ENCODE measurements at regions not wholly inside any gene's neighbourhood (a gene's known extent, or its start where the extent isn't known, plus 50 kb on each side); places are given as distances from the start of the nearest gene placed in this dataset.
A peak's percentile ranks its signal among the peaks of the same experiment; 100 is the strongest.

DNA sequence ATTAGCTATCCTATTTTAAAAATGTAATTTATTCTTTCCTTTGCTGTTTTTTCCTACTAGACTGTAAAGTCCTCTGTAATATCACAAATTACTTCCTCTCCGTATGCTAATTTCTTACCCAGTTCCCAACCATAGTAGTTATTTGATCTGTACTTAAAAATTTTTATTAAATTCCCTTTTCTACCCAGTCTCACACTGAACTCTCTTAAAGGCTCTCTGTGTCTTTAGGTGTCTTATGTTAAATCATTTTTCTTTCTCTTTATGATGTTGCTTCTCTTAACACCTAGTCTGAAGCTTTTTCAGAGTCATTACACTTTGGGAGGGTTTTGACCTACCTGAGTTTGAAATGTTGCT, 378.6 kb downstream of the NSUN3 start (continued):
- TF ChIP-seq, protein P1, sequence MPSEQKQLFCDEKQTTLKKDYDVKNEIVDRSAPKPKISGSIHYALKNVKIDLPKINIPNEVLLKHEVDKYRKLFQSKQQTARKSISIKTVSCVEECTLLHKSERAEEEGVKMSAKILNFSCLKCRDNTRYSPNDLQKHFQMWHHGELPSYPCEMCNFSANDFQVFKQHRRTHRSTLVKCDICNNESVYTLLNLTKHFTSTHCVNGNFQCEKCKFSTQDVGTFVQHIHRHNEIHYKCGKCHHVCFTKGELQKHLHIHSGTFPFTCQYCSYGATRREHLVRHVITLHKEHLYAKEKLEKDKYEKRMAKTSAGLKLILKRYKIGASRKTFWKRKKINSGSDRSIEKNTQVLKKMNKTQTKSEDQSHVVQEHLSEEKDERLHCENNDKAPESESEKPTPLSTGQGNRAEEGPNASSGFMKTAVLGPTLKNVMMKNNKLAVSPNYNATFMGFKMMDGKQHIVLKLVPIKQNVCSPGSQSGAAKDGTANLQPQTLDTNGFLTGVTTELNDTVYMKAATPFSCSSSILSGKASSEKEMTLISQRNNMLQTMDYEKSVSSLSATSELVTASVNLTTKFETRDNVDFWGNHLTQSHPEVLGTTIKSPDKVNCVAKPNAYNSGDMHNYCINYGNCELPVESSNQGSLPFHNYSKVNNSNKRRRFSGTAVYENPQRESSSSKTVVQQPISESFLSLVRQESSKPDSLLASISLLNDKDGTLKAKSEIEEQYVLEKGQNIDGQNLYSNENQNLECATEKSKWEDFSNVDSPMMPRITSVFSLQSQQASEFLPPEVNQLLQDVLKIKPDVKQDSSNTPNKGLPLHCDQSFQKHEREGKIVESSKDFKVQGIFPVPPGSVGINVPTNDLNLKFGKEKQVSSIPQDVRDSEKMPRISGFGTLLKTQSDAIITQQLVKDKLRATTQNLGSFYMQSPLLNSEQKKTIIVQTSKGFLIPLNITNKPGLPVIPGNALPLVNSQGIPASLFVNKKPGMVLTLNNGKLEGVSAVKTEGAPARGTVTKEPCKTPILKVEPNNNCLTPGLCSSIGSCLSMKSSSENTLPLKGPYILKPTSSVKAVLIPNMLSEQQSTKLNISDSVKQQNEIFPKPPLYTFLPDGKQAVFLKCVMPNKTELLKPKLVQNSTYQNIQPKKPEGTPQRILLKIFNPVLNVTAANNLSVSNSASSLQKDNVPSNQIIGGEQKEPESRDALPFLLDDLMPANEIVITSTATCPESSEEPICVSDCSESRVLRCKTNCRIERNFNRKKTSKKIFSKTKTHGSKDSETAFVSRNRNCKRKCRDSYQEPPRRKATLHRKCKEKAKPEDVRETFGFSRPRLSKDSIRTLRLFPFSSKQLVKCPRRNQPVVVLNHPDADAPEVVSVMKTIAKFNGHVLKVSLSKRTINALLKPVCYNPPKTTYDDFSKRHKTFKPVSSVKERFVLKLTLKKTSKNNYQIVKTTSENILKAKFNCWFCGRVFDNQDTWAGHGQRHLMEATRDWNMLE (tag by site-specific recombination; conservative IDR thresholded peaks at IDR 0.05; ENCODE audit: low read depth) = no peak
- TF ChIP-seq, protein P2, sequence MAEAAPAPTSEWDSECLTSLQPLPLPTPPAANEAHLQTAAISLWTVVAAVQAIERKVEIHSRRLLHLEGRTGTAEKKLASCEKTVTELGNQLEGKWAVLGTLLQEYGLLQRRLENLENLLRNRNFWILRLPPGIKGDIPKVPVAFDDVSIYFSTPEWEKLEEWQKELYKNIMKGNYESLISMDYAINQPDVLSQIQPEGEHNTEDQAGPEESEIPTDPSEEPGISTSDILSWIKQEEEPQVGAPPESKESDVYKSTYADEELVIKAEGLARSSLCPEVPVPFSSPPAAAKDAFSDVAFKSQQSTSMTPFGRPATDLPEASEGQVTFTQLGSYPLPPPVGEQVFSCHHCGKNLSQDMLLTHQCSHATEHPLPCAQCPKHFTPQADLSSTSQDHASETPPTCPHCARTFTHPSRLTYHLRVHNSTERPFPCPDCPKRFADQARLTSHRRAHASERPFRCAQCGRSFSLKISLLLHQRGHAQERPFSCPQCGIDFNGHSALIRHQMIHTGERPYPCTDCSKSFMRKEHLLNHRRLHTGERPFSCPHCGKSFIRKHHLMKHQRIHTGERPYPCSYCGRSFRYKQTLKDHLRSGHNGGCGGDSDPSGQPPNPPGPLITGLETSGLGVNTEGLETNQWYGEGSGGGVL (tag by site-specific recombination; IDR thresholded peaks at IDR 0.05) = no peak

DNA sequence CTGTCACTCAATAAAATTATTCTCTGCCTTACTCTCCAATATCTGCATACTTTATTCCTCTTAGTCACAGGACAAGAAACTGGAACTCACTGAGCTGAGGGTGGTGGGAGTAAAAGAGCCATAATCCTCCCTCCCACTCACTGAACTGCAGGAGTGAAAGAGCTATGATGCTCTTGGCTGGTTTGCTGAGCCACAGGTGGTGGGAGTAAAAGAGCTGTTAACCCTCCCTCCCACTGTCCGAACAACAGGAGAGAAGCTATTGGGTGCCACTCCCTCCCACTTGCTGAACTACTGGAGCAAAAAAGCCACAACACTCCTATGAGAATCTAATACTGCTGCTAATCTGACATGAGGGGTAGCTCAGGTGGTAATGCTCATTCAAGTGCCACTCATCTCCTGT, 391.0 kb downstream of the NSUN3 start:
- TF ChIP-seq, protein P3, sequence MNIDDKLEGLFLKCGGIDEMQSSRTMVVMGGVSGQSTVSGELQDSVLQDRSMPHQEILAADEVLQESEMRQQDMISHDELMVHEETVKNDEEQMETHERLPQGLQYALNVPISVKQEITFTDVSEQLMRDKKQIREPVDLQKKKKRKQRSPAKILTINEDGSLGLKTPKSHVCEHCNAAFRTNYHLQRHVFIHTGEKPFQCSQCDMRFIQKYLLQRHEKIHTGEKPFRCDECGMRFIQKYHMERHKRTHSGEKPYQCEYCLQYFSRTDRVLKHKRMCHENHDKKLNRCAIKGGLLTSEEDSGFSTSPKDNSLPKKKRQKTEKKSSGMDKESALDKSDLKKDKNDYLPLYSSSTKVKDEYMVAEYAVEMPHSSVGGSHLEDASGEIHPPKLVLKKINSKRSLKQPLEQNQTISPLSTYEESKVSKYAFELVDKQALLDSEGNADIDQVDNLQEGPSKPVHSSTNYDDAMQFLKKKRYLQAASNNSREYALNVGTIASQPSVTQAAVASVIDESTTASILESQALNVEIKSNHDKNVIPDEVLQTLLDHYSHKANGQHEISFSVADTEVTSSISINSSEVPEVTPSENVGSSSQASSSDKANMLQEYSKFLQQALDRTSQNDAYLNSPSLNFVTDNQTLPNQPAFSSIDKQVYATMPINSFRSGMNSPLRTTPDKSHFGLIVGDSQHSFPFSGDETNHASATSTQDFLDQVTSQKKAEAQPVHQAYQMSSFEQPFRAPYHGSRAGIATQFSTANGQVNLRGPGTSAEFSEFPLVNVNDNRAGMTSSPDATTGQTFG (tag by site-specific recombination; IDR thresholded peaks at IDR 0.05; ENCODE audit: borderline replicate concordance) = no peak
- TF ChIP-seq ZFHX2 (tag by site-specific recombination; conservative IDR thresholded peaks at IDR 0.05) = peak; percentile 94
- TF ChIP-seq ZNF629 (tag by site-specific recombination; IDR thresholded peaks at IDR 0.05) = no peak
- TF ChIP-seq ZIC2 (tag by site-specific recombination; IDR thresholded peaks at IDR 0.05) = peak; percentile 69
- TF ChIP-seq EGR2 (tag by site-specific recombination; IDR thresholded peaks at IDR 0.05; ENCODE audit: low read depth) = peak; percentile 91
- no peaks in the 10 kb centered on the region for H3K36me3 ChIP-seq (ENCODE audit: control insufficient read depth in 2 of 2, insufficient read depth in 1 of 2, low read length in 2 of 2)
- POLR2A ChIA-PET = no interaction called here
- H3K27ac ChIP-seq (ENCODE audit: extremely low read depth, low read depth, low read length) = no peak overlapping the region
- CTCF ChIA-PET = no interaction called here
- H3K4me3 ChIP-seq (ENCODE audit: low read depth, low read length) = no peak overlapping the region
- no peaks in the 10 kb centered on the region for H3K4me1 ChIP-seq (ENCODE audit: control insufficient read depth, insufficient read depth, low read length)
- no peaks in the 10 kb centered on the region for H3K9me3 ChIP-seq (ENCODE audit: control insufficient read depth, insufficient read depth, low read depth, low read length)

DNA sequence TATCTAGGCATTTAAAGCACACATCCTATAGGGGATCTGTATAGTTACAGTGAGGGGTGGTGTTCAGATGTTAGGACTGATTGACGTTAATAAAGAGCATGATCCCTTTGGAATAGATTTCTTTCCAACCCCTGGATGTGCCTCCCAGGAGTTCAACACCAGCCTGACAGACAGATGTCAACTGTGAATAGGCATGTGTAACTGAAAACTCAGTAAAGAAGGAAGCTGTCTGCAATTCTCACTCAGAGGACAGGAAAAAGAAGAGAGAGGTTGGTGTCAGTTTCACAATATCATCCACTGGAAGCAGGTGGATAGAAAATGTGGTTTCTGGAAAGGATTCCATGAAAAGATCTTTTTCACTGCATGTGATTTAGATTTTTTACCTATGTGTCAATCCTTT, 396.3 kb downstream of the NSUN3 start:
- ChIA-PET POLR2A (no interaction called here), CTCF (interaction anchor here (0.6 to 0.7 kb wide), 2 partner anchors 51 to 649 kb away, joined by 3 read pairs; no protein-coding TSS in a partner anchor)
- Histone ChIP-seq H3K36me3 (ENCODE audit: control insufficient read depth in 2 of 2, insufficient read depth in 1 of 2, low read length in 2 of 2) (no peaks in the 10 kb centered on the region), H3K4me3 (ENCODE audit: low read depth, low read length) (no peak overlapping the region), H3K9me3 (ENCODE audit: control insufficient read depth, insufficient read depth, low read depth, low read length) (no peaks in the 10 kb centered on the region), H3K27ac (ENCODE audit: extremely low read depth, low read depth, low read length) (no peak overlapping the region), H3K4me1 (ENCODE audit: control insufficient read depth, insufficient read depth, low read length) (no peaks in the 10 kb centered on the region)
- TF ChIP-seq, protein P4, sequence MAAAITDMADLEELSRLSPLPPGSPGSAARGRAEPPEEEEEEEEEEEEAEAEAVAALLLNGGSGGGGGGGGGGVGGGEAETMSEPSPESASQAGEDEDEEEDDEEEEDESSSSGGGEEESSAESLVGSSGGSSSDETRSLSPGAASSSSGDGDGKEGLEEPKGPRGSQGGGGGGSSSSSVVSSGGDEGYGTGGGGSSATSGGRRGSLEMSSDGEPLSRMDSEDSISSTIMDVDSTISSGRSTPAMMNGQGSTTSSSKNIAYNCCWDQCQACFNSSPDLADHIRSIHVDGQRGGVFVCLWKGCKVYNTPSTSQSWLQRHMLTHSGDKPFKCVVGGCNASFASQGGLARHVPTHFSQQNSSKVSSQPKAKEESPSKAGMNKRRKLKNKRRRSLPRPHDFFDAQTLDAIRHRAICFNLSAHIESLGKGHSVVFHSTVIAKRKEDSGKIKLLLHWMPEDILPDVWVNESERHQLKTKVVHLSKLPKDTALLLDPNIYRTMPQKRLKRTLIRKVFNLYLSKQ (tag by site-specific recombination; IDR thresholded peaks at IDR 0.05; ENCODE audit: borderline replicate concordance) = no peak

DNA sequence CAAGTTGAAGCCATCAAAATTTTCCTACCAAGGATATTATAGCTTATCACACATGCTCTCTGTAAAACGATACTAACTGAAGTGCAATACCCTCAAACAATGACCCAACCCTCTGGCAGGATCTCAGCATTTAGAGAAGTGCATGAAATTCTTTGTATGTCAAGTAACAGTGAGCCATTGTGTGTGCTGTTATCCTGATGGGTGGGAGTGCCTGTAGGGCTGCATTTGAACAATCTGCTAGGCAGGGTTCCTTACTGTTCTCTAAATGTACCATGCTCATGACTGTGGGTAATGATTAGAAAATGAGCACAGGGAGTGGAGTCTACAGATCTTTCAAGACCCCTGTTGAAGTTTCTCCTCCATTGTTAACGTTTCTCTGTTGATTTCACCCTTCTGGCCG, 398.1 kb downstream of the NSUN3 start:
- POLR2A ChIA-PET = no interaction called here
- CTCF ChIA-PET = no interaction called here
- TF ChIP-seq, protein P5, sequence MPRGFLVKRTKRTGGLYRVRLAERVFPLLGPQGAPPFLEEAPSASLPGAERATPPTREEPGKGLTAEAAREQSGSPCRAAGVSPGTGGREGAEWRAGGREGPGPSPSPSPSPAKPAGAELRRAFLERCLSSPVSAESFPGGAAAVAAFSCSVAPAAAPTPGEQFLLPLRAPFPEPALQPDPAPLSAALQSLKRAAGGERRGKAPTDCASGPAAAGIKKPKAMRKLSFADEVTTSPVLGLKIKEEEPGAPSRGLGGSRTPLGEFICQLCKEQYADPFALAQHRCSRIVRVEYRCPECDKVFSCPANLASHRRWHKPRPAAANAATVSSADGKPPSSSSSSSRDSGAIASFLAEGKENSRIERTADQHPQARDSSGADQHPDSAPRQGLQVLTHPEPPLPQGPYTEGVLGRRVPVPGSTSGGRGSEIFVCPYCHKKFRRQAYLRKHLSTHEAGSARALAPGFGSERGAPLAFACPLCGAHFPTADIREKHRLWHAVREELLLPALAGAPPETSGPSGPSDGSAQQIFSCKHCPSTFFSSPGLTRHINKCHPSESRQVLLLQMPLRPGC (tag by site-specific recombination; IDR thresholded peaks at IDR 0.05) = no peak
- TF ChIP-seq GLIS1 (tag by site-specific recombination; IDR thresholded peaks at IDR 0.05) (no peak), ZNF791 (tag by site-specific recombination; IDR thresholded peaks at IDR 0.05) (no peak), MEIS1 (CRISPR knock-in tag; IDR thresholded peaks at IDR 0.05; ENCODE audit: borderline replicate concordance) (no peak)
- TF ChIP-seq, protein P6, sequence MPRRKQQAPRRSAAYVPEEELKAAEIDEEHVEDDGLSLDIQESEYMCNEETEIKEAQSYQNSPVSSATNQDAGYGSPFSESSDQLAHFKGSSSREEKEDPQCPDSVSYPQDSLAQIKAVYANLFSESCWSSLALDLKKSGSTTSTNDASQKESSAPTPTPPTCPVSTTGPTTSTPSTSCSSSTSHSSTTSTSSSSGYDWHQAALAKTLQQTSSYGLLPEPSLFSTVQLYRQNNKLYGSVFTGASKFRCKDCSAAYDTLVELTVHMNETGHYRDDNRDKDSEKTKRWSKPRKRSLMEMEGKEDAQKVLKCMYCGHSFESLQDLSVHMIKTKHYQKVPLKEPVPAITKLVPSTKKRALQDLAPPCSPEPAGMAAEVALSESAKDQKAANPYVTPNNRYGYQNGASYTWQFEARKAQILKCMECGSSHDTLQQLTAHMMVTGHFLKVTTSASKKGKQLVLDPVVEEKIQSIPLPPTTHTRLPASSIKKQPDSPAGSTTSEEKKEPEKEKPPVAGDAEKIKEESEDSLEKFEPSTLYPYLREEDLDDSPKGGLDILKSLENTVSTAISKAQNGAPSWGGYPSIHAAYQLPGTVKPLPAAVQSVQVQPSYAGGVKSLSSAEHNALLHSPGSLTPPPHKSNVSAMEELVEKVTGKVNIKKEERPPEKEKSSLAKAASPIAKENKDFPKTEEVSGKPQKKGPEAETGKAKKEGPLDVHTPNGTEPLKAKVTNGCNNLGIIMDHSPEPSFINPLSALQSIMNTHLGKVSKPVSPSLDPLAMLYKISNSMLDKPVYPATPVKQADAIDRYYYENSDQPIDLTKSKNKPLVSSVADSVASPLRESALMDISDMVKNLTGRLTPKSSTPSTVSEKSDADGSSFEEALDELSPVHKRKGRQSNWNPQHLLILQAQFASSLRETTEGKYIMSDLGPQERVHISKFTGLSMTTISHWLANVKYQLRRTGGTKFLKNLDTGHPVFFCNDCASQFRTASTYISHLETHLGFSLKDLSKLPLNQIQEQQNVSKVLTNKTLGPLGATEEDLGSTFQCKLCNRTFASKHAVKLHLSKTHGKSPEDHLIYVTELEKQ (tag by site-specific recombination; IDR thresholded peaks at IDR 0.05; ENCODE audit: borderline replicate concordance) = no peak

More for the DNA sequence above, 398.1 kb downstream of the NSUN3 start:
- no peak overlapping the region for H3K27ac ChIP-seq (ENCODE audit: extremely low read depth, low read depth, low read length)
- H3K36me3 ChIP-seq (ENCODE audit: control insufficient read depth in 2 of 2, insufficient read depth in 1 of 2, low read length in 2 of 2) = no peaks in the 10 kb centered on the region
- no peaks in the 10 kb centered on the region for H3K9me3 ChIP-seq (ENCODE audit: control insufficient read depth, insufficient read depth, low read depth, low read length)
- H3K4me3 ChIP-seq (ENCODE audit: low read depth, low read length) = no peak overlapping the region
- no peaks in the 10 kb centered on the region for H3K4me1 ChIP-seq (ENCODE audit: control insufficient read depth, insufficient read depth, low read length)

Measured in HEK293 (cell line).